NCI-H82 treated with DMSO at 0.1 percent for 48 hours (cell line): ENCODE measurements at regions not wholly inside any gene's neighbourhood (a gene's known extent, or its start where the extent isn't known, plus 50 kb on each side); places are given as distances from the start of the nearest gene placed in this dataset.
"Not testable (repeated sequence)": the region's sequence is repeated elsewhere in the genome, so short reads cannot be mapped to it uniquely, and the experiment has no call there.

Source experiments
- DNase-seq: peaks from one replicate; lab custom pipeline; 2025; ENCODE audit not compliant: unreplicated experiment; lab: John Stamatoyannopoulos, UW

DNA sequence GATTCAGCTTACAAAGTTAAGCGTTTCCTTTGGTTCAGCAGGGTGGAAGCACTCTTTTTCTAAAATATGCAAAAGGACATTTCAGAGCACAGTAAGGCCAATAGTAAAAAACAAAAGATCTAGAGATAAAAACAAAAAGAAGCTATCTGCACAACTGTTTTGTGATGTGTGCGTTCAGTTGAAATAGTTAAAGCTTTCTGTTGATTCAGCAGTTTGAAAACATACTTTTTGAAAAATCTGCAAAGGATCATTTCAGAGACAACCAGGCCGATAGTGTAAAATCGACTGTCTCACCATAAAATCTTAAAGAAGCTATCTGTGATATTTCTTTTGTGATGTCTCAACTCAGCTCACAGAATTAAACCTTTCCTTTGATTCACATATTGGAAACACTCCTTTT lies 300.0 kb upstream of the ALG10B start:
- DNase-seq, result no peak

GRCh38 chr12:38025916-38026315 lies 290.7 kb upstream of the ALG10B start:
- DNase-seq, result no peak

GRCh38 chr12:38053113-38053512 lies 263.5 kb upstream of the ALG10B start:
- DNase-seq, result no peak

DNA sequence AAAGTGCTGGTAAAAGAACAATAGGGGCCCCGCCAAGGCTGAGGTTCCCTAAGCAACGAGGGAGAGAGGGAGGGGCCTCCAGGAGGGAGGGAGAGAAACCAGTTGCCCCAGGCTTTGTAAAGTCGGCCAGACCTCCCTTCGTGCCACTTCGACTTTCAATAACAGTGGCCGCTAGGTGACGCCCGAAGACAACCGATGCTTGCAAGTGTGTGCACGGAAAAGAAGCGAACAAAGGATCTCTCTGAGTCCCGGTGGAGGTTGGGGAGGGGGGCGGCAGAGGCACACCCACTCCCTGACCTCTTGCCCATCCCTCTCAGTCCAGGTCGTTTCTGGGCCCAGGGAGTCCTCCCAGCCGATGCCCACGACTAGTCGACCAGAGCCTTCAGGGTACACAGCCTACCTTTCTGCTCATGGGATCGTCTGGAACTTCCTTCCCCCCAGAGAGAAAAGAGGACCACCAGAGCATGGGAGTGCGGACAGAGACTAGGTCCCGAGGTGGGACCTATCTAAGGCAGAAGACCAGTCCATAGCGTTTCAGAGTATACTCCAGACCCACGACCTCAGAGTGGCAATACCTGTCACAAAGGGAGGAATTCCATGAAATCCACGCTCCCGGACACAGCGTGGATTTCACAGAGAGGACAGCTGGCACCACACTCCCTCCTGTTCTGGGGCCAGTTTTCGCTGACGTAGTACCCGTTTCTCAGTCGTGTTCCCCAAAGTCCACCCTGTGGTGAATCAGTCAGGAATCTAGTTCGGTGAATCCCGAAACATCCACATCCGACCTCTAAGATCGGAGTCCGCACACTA lies 262.7 kb upstream of the ALG10B start:
- peak; percentile 53 for DNase-seq

DNA sequence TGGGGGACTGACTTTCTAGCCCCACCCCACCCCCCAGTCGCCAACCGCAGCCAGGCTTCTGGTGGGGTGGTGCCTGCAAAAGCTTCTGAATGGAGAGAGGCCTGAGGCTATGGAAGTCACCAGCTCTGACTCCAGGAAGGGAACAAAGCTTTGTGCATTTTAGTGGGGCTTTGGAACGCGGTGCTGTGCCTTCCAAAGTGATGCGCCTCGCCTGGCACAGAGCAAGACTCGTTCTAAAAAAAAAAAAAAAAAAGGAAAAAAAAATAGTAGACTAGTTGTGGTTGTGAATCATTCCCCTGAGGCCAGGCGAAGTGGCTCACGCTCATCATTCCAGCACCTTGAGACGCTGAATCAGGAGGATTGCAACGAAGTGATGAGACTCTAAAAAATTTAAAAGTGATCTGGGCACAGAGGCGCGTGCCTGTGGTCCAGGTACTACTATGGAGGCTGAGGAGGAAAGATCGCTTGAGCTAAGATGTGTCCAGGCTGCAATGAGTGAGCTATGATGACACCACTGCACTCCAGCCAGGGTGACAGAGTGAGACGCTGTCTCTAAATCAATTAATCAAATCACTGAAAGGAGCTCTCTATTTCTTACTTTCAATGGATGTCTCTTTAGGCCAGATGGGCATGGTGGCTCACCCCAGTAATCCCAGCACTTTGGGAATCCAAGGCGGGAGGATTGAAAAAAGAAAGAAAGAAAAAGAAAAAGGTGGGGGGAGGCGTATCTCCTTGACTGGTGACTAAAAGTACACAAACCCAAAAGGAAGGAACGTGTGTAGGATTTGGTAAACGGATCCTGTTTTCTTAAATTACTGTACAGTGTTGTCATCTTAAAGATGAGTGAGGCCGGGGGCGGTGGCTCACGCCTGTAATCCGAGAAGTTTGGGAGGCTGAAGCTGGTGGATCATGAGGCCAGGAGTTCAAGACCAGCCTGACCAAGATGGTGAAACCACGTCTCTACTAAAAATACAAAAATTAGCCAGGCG lies 259.6 kb upstream of the ALG10B start:
- DNase-seq, result no peak

GRCh38 chr12:38099686-38100085 lies 216.9 kb upstream of the ALG10B start:
- no peak for DNase-seq

DNA sequence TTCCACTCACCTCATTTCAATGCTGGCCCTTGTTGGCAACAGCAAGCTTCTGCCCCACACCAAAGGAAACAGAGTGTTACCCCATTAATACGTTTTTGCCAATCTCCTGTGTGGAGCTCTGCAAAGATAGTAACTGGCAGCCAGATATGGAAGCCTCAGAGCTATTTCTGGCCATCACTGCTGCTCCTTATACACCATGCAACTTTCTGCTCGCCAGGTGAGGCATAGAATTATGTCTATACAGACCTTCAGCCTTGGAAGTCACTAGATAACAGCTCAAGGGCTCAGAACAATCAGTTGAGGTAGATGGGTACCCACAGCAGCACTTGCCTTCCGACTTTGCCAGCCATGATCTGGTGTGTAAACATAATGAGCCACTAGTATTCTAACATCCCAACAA lies 214.8 kb upstream of the ALG10B start:
- no peak for DNase-seq

GRCh38 chr12:38102197-38102596 lies 214.4 kb upstream of the ALG10B start:
- no peak for DNase-seq

- DNase-seq, result no peak
Observed at GRCh38 chr12:38110026-38110699, 206.4 kb upstream of the ALG10B start.

- no peak for DNase-seq
Observed at GRCh38 chr12:38113991-38114390, 202.6 kb upstream of the ALG10B start.

GRCh38 chr12:38116968-38117367 lies 199.6 kb upstream of the ALG10B start:
- DNase-seq, result no peak

DNA sequence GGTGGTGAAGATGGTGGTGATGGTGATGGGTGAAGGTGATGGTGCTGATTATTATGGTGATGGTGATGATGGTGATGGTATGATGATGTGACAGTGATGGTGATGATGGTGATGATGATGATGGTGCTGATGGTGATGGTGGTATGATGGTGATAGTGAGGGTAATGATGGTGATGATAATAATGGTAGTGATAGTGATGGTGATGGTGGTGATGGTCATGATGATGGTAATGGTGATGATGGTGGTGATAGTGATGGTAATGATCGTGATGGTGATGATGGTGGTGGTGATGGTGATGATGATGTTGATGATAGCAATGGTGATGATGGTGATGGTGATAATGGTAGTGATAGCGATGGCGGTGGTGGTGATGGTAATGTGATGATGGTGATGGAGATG lies 197.9 kb upstream of the ALG10B start:
- no peak for DNase-seq

DNA sequence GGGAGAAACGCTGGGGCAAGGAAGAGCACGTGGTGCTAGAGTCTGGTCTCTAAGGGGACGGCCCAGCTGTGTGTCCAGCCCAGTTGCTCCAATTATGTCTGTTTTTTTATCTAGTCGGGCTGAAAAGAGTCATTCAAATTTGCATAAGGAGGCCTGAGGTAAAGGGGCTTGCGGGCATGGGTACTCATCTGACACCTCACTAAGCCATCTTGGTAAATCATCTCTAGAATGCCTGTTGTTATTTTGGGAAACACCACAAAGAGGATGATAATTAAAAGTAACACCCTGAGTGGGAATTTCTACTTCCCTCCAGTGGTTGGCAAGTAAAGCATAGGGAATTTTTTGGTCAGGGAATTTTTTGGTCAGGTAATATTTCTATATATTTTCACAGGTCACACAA lies 196.1 kb upstream of the ALG10B start:
- DNase-seq, result no peak

DNA sequence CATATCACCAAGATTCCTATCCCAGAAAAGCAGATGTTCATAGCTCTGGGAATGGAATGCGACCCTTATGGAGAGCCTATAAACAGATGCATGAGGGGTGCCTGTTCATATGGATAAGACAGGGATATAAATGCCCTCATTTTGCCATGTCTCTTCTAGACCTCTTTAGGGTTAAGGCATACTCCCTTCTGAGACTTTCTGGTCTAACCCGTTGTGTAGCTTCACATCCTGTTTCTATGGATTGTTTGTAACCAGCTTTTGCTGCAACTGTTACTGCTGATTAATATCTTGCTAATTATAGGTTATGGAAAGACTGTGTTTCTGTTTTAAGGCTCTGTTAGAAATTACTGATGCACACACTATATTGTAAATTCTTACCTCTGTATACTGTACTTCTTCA lies 193.5 kb upstream of the ALG10B start:
- not testable (repeated sequence) for DNase-seq

- DNase-seq, result no peak
Observed at GRCh38 chr12:38123566-38124246, 192.9 kb upstream of the ALG10B start.

- no peak for DNase-seq
Observed at GRCh38 chr12:38124247-38125012, 192.1 kb upstream of the ALG10B start.

GRCh38 chr12:38132139-38132538 lies 184.4 kb upstream of the ALG10B start:
- no peak for DNase-seq

- DNase-seq, result no peak
Observed at GRCh38 chr12:38137287-38137686, 179.3 kb upstream of the ALG10B start.

- no peak for DNase-seq
Observed at GRCh38 chr12:38137716-38138115, 178.9 kb upstream of the ALG10B start.
